Stomach (tissue), 8 donors: ENCODE measurements at regions not wholly inside any gene's neighbourhood (a gene's known extent, or its start where the extent isn't known, plus 50 kb on each side); places are given as distances from the start of the nearest gene placed in this dataset.
A peak's percentile ranks its signal among the peaks of the same experiment; 100 is the strongest.

Experiments
- DNase-seq, 2 donors: peaks; one replicate each; pipeline versions ENCODE4 v3.0.0 to v3.0.0-alpha.2; 2013 to 2019
- H3K27ac ChIP-seq, 5 donors: fragments of 200-600 bp in 4 of 5; sonication (generic) in 4 of 5; one replicate each; pipeline ENCODE4 v1.5.1; 2013 to 2019; ENCODE audit warnings: mild to moderate bottlenecking in 1 of 5, moderate library complexity in 1 of 5
- H3K27me3 ChIP-seq, 3 donors: fragments of 200-600 bp; sonication (generic); one replicate each; pipeline ENCODE4 v1.5.1; 2017 to 2019; ENCODE audit warnings: mixed run types in 1 of 3
- H3K36me3 ChIP-seq, 4 donors: fragments of 200-600 bp; sonication (generic); 1 replicate in 3 of 4; 2 replicates in 1 of 4; pipeline ENCODE4 v1.5.1; 2016 to 2019
- H3K4me1 ChIP-seq, 4 donors: fragments of 200-600 bp; sonication (generic); one replicate each; pipeline ENCODE4 v1.5.1; 2016 to 2019
- H3K4me3 ChIP-seq, 4 donors: fragments of 200-600 bp; sonication (generic) in 3 of 4; one replicate each; pipeline ENCODE4 v1.5.1; 2016 to 2019; ENCODE audit warnings: mild to moderate bottlenecking in 1 of 4
- H3K9me3 ChIP-seq, 4 donors: fragments of 200-600 bp; sonication (generic); one replicate each; pipeline ENCODE4 v1.5.1; 2016 to 2019
- CTCF ChIP-seq, 7 experiments: fragments of 450-650 bp in 4 of 7; fragments of 200-600 bp in 3 of 7; sonication (generic) in 3 of 7; IDR thresholded peaks; one replicate each; pipeline ENCODE4 v1.5.1; 2016 to 2019; ENCODE audit warnings: antibody characterized with exemption in 7 of 7, control low read depth in 2 of 7, mild to moderate bottlenecking in 1 of 7
- EP300 ChIP-seq: sonication (generic); formaldehyde crosslinking; IDR thresholded peaks from one replicate; pipeline ENCODE4 v1.6.1; 2017; ENCODE audit warnings: antibody characterized with exemption
- POLR2A ChIP-seq, 4 donors: fragments of 450-650 bp; IDR thresholded peaks; one replicate each; pipeline ENCODE4 v1.6.1; 2016; ENCODE audit warnings: antibody characterized with exemption in 4 of 4, control low read depth in 2 of 4, mild to moderate bottlenecking in 1 of 4, moderate library complexity in 1 of 4
- POLR2AphosphoS5 ChIP-seq, 3 donors: sonication (generic); formaldehyde crosslinking; IDR thresholded peaks; one replicate each; pipeline ENCODE4 v1.6.1; 2016; ENCODE audit warnings: antibody characterized with exemption in 3 of 3
- WGBS, 5 donors: extraction: QIAGEN DNeasy Blood & Tissue Kit in 3 of 5; methylation state at CpG; one replicate each; pipeline versions ENCODE4 v1.1.5 to v1.1.7; 2013 to 2018; 5-methylcytosine and 5-hydroxymethylcytosine counted together
- intact Hi-C: fragments of 100-400 bp; cut with DNase I; formaldehyde crosslinking; loops from one replicate; pipeline ENCODE4 v1.15.1; 2023; ENCODE audit warnings: low total_unique reads
- donor health status: healthy with polysubstance abuse.
- donor health status: Bipolar disorder and iron deficiency.
- donor health status: healthy.

- Histone ChIP-seq H3K4me3 (no peak overlapping the region), H3K36me3 (no peaks in the 10 kb centered on the region), H3K9me3 (no peaks in the 10 kb centered on the region), H3K27ac (no peak overlapping the region), H3K27me3 (no peaks in the 10 kb centered on the region), H3K4me1 (peaks cover 0 to 5% (median 0%) of the 10 kb centered on the region in 4 donors)
- intact Hi-C loops = no loop called here
- TF ChIP-seq POLR2A (IDR thresholded peaks at IDR 0.05) (no peak), CTCF (IDR thresholded peaks at IDR 0.05) (no peak), POLR2AphosphoS5 (IDR thresholded peaks at IDR 0.05) (no peak), EP300 (no peak)
- WGBS, 5 donors = 84 to 88% (median 86%) methylated on average over 4 of the region's 4 CpGs
- DNase-seq = no peak
Measured at GRCh38 chr2:11922294-11922693, 175.9 kb downstream of the LPIN1 start.

- intact Hi-C loops = no loop called here
- whole genome bisulfite sequencing, 5 donors = 36 to 64% (median 39%) methylated on average over 5 of the region's 5 CpGs
- H3K27ac ChIP-seq = no peak overlapping the region
Measured at GRCh38 chr2:11923935-11924334, 177.5 kb downstream of the LPIN1 start.

GRCh38 chr2:11925295-11926066, 179.0 kb downstream of the LPIN1 start:
- Histone ChIP-seq H3K27me3 (no peaks in the 10 kb centered on the region), H3K27ac (peak overlapping the region in 2 of 5 donors; percentile 26 to 35), H3K9me3 (no peaks in the 10 kb centered on the region), H3K4me1 (peaks cover 0 to 5% (median 0%) of the 10 kb centered on the region in 4 donors), H3K36me3 (no peaks in the 10 kb centered on the region), H3K4me3 (no peak overlapping the region)
- WGBS, 5 donors = 61 to 73% (median 68%) methylated on average over 11 of the region's 11 CpGs
- DNase-seq = peak in 1 of 2 donors; percentile 53
- no peak for TF ChIP-seq EP300
- no peak for TF ChIP-seq POLR2AphosphoS5 (IDR thresholded peaks at IDR 0.05)
- TF ChIP-seq CTCF (IDR thresholded peaks at IDR 0.05) = no peak
- TF ChIP-seq POLR2A (IDR thresholded peaks at IDR 0.05) = no peak
- intact Hi-C loops = no loop called here

More at GRCh38 chr2:11923935-11924334, 177.5 kb downstream of the LPIN1 start:
- H3K27me3 ChIP-seq = no peaks in the 10 kb centered on the region
- no peak overlapping the region for H3K4me3 ChIP-seq
- H3K9me3 ChIP-seq = no peaks in the 10 kb centered on the region
- H3K4me1 ChIP-seq = peaks cover 0 to 5% (median 0%) of the 10 kb centered on the region in 4 donors
- DNase-seq = no peak
- H3K36me3 ChIP-seq = no peaks in the 10 kb centered on the region
- no peak for TF ChIP-seq POLR2AphosphoS5 (IDR thresholded peaks at IDR 0.05)
- TF ChIP-seq POLR2A (IDR thresholded peaks at IDR 0.05) = no peak
- TF ChIP-seq CTCF (IDR thresholded peaks at IDR 0.05) = no peak
- no peak for TF ChIP-seq EP300

GRCh38 chr2:11930211-11930761, 183.9 kb downstream of the LPIN1 start:
- TF ChIP-seq POLR2AphosphoS5 (IDR thresholded peaks at IDR 0.05) (no peak), CTCF (IDR thresholded peaks at IDR 0.05) (no peak), EP300 (no peak), POLR2A (IDR thresholded peaks at IDR 0.05) (no peak)
- intact Hi-C loops = no loop called here
- Histone ChIP-seq H3K9me3 (no peaks in the 10 kb centered on the region), H3K27ac (peak overlapping the region in 1 of 5 donors; percentile 11), H3K36me3 (no peaks in the 10 kb centered on the region), H3K27me3 (no peaks in the 10 kb centered on the region), H3K4me1 (peaks cover 0 to 5% (median 0%) of the 10 kb centered on the region in 4 donors), H3K4me3 (no peak overlapping the region)
- 55 to 59% (median 55%) methylated on average over 11 of the region's 11 CpGs for WGBS, 5 donors
- peak in 1 of 2 donors; percentile 44 for DNase-seq
